ENCODE measurements at regions not wholly inside any gene's neighbourhood (a gene's known extent, or its start where the extent isn't known, plus 50 kb on each side); places are given as distances from the start of the nearest gene placed in this dataset.
"Not testable (repeated sequence)": the region's sequence is repeated elsewhere in the genome, so short reads cannot be mapped to it uniquely, and the experiment has no call there.

- in situ Hi-C loops (cut with HindIII; ENCODE audit: low pct_ligation_motif_present, low pct_unique_long_range_greater_than_20kb, low sequenced_read_pairs): no loop called here
These were observed 79.6 kb upstream of the ANKRD1 start for GRCh38 chr10:91000470-91000869.

GRCh38 chr10:91000985-91001384, 80.1 kb upstream of the ANKRD1 start:
- in situ Hi-C loops (cut with HindIII; ENCODE audit: low pct_ligation_motif_present, low pct_unique_long_range_greater_than_20kb, low sequenced_read_pairs): no loop called here
- DNase-seq: no peak

More at GRCh38 chr10:91000470-91000869, 79.6 kb upstream of the ANKRD1 start:
- no peak for DNase-seq

GRCh38 chr10:91002656-91003055, 81.8 kb upstream of the ANKRD1 start:
- in situ Hi-C loops (cut with HindIII; ENCODE audit: low pct_ligation_motif_present, low pct_unique_long_range_greater_than_20kb, low sequenced_read_pairs): no loop called here
- DNase-seq: no peak

- in situ Hi-C loops (cut with HindIII; ENCODE audit: low pct_ligation_motif_present, low pct_unique_long_range_greater_than_20kb, low sequenced_read_pairs): not testable (repeated sequence)
These were observed 82.5 kb upstream of the ANKRD1 start for GRCh38 chr10:91003379-91003778.

GRCh38 chr10:91005276-91005675, 84.4 kb upstream of the ANKRD1 start:
- DNase-seq; in situ Hi-C loops (cut with HindIII; ENCODE audit: low pct_ligation_motif_present, low pct_unique_long_range_greater_than_20kb, low sequenced_read_pairs): not testable (repeated sequence)

More at GRCh38 chr10:91003379-91003778, 82.5 kb upstream of the ANKRD1 start:
- DNase-seq: not testable (repeated sequence)

GRCh38 chr10:91006001-91006751, 85.3 kb upstream of the ANKRD1 start:
- in situ Hi-C loops (cut with HindIII; ENCODE audit: low pct_ligation_motif_present, low pct_unique_long_range_greater_than_20kb, low sequenced_read_pairs): no loop called here
- peak; percentile 63 for DNase-seq

GRCh38 chr10:91006752-91007346, 86.0 kb upstream of the ANKRD1 start:
- in situ Hi-C loops (cut with HindIII; ENCODE audit: low pct_ligation_motif_present, low pct_unique_long_range_greater_than_20kb, low sequenced_read_pairs): no loop called here
- no peak for DNase-seq

- DNase-seq: no peak
- in situ Hi-C loops (cut with HindIII; ENCODE audit: low pct_ligation_motif_present, low pct_unique_long_range_greater_than_20kb, low sequenced_read_pairs): no loop called here
These were observed 86.8 kb upstream of the ANKRD1 start for GRCh38 chr10:91007655-91008054.

GRCh38 chr10:91009121-91009520, 88.2 kb upstream of the ANKRD1 start:
- DNase-seq: no peak
- in situ Hi-C loops (cut with HindIII; ENCODE audit: low pct_ligation_motif_present, low pct_unique_long_range_greater_than_20kb, low sequenced_read_pairs): no loop called here

- in situ Hi-C loops (cut with HindIII; ENCODE audit: low pct_ligation_motif_present, low pct_unique_long_range_greater_than_20kb, low sequenced_read_pairs): no loop called here
- DNase-seq: no peak
These were observed 90.1 kb upstream of the ANKRD1 start for GRCh38 chr10:91010952-91011351.

GRCh38 chr10:91012502-91012901, 91.6 kb upstream of the ANKRD1 start:
- no peak for DNase-seq
- in situ Hi-C loops (cut with HindIII; ENCODE audit: low pct_ligation_motif_present, low pct_unique_long_range_greater_than_20kb, low sequenced_read_pairs): no loop called here

- in situ Hi-C loops (cut with HindIII; ENCODE audit: low pct_ligation_motif_present, low pct_unique_long_range_greater_than_20kb, low sequenced_read_pairs): no loop called here
- no peak for DNase-seq
These were observed 93.1 kb upstream of the ANKRD1 start for GRCh38 chr10:91013985-91014384.

- no peak for DNase-seq
- in situ Hi-C loops (cut with HindIII; ENCODE audit: low pct_ligation_motif_present, low pct_unique_long_range_greater_than_20kb, low sequenced_read_pairs): no loop called here
These were observed 96.3 kb upstream of the ANKRD1 start for GRCh38 chr10:91017198-91017597.

- in situ Hi-C loops (cut with HindIII; ENCODE audit: low pct_ligation_motif_present, low pct_unique_long_range_greater_than_20kb, low sequenced_read_pairs): no loop called here
- no peak for DNase-seq
These were observed 101.0 kb upstream of the ANKRD1 start for GRCh38 chr10:91021901-91022300.

- in situ Hi-C loops (cut with HindIII; ENCODE audit: low pct_ligation_motif_present, low pct_unique_long_range_greater_than_20kb, low sequenced_read_pairs): no loop called here
These were observed 101.5 kb upstream of the ANKRD1 start for GRCh38 chr10:91022390-91022789.

GRCh38 chr10:91022924-91023699, 102.2 kb upstream of the ANKRD1 start:
- in situ Hi-C loops (cut with HindIII; ENCODE audit: low pct_ligation_motif_present, low pct_unique_long_range_greater_than_20kb, low sequenced_read_pairs): no loop called here

More at GRCh38 chr10:91022390-91022789, 101.5 kb upstream of the ANKRD1 start:
- no peak for DNase-seq

GRCh38 chr10:91023700-91024398, 103.0 kb upstream of the ANKRD1 start:
- in situ Hi-C loops (cut with HindIII; ENCODE audit: low pct_ligation_motif_present, low pct_unique_long_range_greater_than_20kb, low sequenced_read_pairs): no loop called here
- no peak for DNase-seq

More at GRCh38 chr10:91022924-91023699, 102.2 kb upstream of the ANKRD1 start:
- DNase-seq: no peak

GRCh38 chr10:91024541-91024940, 103.7 kb upstream of the ANKRD1 start:
- in situ Hi-C loops (cut with HindIII; ENCODE audit: low pct_ligation_motif_present, low pct_unique_long_range_greater_than_20kb, low sequenced_read_pairs): no loop called here
- DNase-seq: no peak
